Peyer's patch (tissue), 4 donors: ENCODE measurements at regions not wholly inside any gene's neighbourhood (a gene's known extent, or its start where the extent isn't known, plus 50 kb on each side); places are given as distances from the start of the nearest gene placed in this dataset.

Experiments used
- POLR2A ChIP-seq, 2 donors: fragments of 450-650 bp; IDR thresholded peaks; one replicate each; pipeline ENCODE4 v1.5.1; 2017; ENCODE audit warnings: antibody characterized with exemption in 2 of 2, mild to moderate bottlenecking in 2 of 2, moderate library complexity in 2 of 2
- TF ChIP-seq, protein P1 (sequence below), 6 experiments: fragments of 450-650 bp in 4 of 6; fragments of 200-600 bp in 2 of 6; sonication (generic) in 1 of 6; IDR thresholded peaks; one replicate each; pipeline ENCODE4 v1.5.1; 2017 to 2019; ENCODE audit warnings: antibody characterized with exemption in 6 of 6, mild to moderate bottlenecking in 3 of 6, moderate library complexity in 1 of 6

DNA sequence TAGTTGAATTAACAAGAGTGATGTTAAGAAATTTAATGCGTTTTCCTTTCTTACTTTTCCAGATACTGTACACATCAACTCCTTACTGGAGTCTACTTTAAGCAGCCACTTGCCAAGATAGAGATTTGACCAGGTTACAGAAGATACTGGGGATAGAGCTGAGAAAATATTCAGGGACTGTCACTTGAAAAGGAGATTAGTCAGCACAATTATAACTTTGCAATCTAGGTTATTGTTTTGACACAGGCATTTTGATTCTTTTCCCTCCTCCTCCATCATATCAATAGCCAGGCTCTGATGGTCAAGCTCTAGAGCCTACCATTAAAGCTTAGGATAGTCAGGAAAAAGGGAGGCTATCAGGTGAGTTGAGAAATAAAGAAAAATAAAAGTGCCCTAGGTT is 345.9 kb upstream of the ITGA1 start:
- TF ChIP-seq POLR2A (IDR thresholded peaks at IDR 0.05): no peak
- TF ChIP-seq, protein P1, sequence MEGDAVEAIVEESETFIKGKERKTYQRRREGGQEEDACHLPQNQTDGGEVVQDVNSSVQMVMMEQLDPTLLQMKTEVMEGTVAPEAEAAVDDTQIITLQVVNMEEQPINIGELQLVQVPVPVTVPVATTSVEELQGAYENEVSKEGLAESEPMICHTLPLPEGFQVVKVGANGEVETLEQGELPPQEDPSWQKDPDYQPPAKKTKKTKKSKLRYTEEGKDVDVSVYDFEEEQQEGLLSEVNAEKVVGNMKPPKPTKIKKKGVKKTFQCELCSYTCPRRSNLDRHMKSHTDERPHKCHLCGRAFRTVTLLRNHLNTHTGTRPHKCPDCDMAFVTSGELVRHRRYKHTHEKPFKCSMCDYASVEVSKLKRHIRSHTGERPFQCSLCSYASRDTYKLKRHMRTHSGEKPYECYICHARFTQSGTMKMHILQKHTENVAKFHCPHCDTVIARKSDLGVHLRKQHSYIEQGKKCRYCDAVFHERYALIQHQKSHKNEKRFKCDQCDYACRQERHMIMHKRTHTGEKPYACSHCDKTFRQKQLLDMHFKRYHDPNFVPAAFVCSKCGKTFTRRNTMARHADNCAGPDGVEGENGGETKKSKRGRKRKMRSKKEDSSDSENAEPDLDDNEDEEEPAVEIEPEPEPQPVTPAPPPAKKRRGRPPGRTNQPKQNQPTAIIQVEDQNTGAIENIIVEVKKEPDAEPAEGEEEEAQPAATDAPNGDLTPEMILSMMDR (IDR thresholded peaks at IDR 0.05): no peak
